HCT116 (cell line): ENCODE measurements at regions not wholly inside any gene's neighbourhood (a gene's known extent, or its start where the extent isn't known, plus 50 kb on each side); places are given as distances from the start of the nearest gene placed in this dataset.

Experiments
- ATAC-seq: fragments of 200-7000 bp; cut with Tn5 transposase; 2 replicates; pipeline ENCODE4 v1.9.1; 2020; ENCODE audit warnings: mild to moderate bottlenecking, moderate library complexity
- BruUV-seq: library from RNA; stranded (reverse); fragments of 400-500 nt; replicated peaks from 2 replicates; lab custom pipeline; 2021; lab: Mats Ljungman, UMichigan
- CTCF ChIA-PET: fragments of 300-600 bp; sonication (Branson Sonifier 250); formaldehyde crosslinking; loops from one replicate; lab custom pipeline; 2021; ENCODE audit warnings: antibody characterized with exemption; lab: Charles Lee
- POLR2A ChIA-PET: fragments of 300-600, 350-600 bp; sonication (Branson Sonifier 250); formaldehyde crosslinking; loops from one replicate; lab custom pipeline; 2021; ENCODE audit warnings: antibody characterized with exemption; lab: Charles Lee
- RAD21 ChIA-PET, 2 experiments: fragments of 300-600 bp; sonication (Branson Sonifier 250); formaldehyde crosslinking; loops; one replicate each; lab custom pipeline; 2023; ENCODE audit warnings: low total read pairs in 2 of 2; ENCODE audit not compliant: uncharacterized antibody in 2 of 2, unreplicated experiment in 2 of 2, low non-redundant PET in 1 of 2; lab: Charles Lee
- DNase-seq: peaks from one replicate; pipeline ENCODE4 v3.0.0-alpha.2; 2010; ENCODE audit warnings: low read depth, low spot score
- H2AFZ ChIP-seq: fragments of 200-600 bp; shearing (Covaris generic), sonication (generic); 2 replicates; pipeline ENCODE4 v1.6.1; 2017; ENCODE audit warnings: low read depth, mixed run types, mixed read lengths, antibody characterized with exemption, low read length; ENCODE audit not compliant: poor library complexity, severe bottlenecking
- H3K27ac ChIP-seq: 2 replicates; pipeline ENCODE4 v1.5.1; 2012; ENCODE audit warnings: low read depth, low read length
- H3K27me3 ChIP-seq: fragments of 200-600 bp; sonication (generic); 2 replicates; pipeline ENCODE4 v1.6.1; 2016; ENCODE audit warnings: mixed run types, low read length, mixed read lengths; ENCODE audit not compliant: insufficient read depth
- H3K36me3 ChIP-seq, 2 experiments: fragments of 200-500 bp in 1 of 2; fragments of 200-600 bp in 1 of 2; sonication (Bioruptor generic) in 1 of 2; sonication (generic) in 1 of 2; 2 replicates each; pipeline versions ENCODE4 v1.5.1 to v1.6.1; 2014 to 2016; ENCODE audit warnings: low read length in 2 of 2, inconsistent platforms in 1 of 2, mixed read lengths in 1 of 2, mixed run types in 1 of 2; ENCODE audit not compliant: insufficient read depth in 2 of 2, control insufficient read depth in 1 of 2
- H3K4me1 ChIP-seq, 2 experiments: fragments of 200-600 bp in 1 of 2; sonication (generic) in 1 of 2; 2 replicates each; pipeline versions ENCODE4 v1.5.1 to v1.6.1; 2012 to 2017; ENCODE audit warnings: low read length in 2 of 2, inconsistent platforms in 1 of 2, mild to moderate bottlenecking in 1 of 2, mixed read lengths in 1 of 2, mixed run types in 1 of 2, moderate library complexity in 1 of 2; ENCODE audit not compliant: insufficient read depth in 2 of 2, control insufficient read depth in 1 of 2
- H3K4me2 ChIP-seq: fragments of 200-600 bp; sonication (generic); 2 replicates; pipeline ENCODE4 v1.6.1; 2017; ENCODE audit warnings: mixed run types, low read length, mixed read lengths
- H3K4me3 ChIP-seq, 2 experiments: fragments of 200-600 bp in 1 of 2; sonication (generic) in 1 of 2; replicated peaks in 1 of 2; 2 replicates each; pipeline ENCODE4 v1.5.1; 2011 to 2016; ENCODE audit warnings: low read length in 2 of 2, control low read depth in 1 of 2, low read depth in 1 of 2, mild to moderate bottlenecking in 1 of 2, mixed read lengths in 1 of 2, mixed run types in 1 of 2
- H3K79me2 ChIP-seq: fragments of 200-600 bp; sonication (generic); 2 replicates; pipeline ENCODE4 v1.6.1; 2017; ENCODE audit warnings: mild to moderate bottlenecking, mixed run types, low read length, moderate library complexity, mixed read lengths; ENCODE audit not compliant: insufficient read depth
- H3K9ac ChIP-seq: fragments of 200-600 bp; sonication (generic); 2 replicates; pipeline ENCODE4 v1.6.1; 2016; ENCODE audit warnings: low read length, mixed read lengths
- H3K9me2 ChIP-seq: fragments of 200-600 bp; sonication (generic), shearing (Covaris generic); 2 replicates; pipeline ENCODE4 v1.6.1; 2017; ENCODE audit warnings: mixed run types, mild to moderate bottlenecking, moderate library complexity; ENCODE audit not compliant: insufficient read depth
- H3K9me3 ChIP-seq, 2 experiments: fragments of 200-500 bp in 1 of 2; fragments of 200-600 bp in 1 of 2; sonication (Bioruptor generic) in 1 of 2; sonication (generic) in 1 of 2; 2 replicates each; pipeline ENCODE4 v1.6.1; 2014 to 2017; ENCODE audit warnings: low read length in 2 of 2, mixed read lengths in 2 of 2, inconsistent platforms in 1 of 2, low read depth in 1 of 2, mild to moderate bottlenecking in 1 of 2, mixed run types in 1 of 2, moderate library complexity in 1 of 2; ENCODE audit not compliant: control insufficient read depth in 1 of 2, insufficient read depth in 1 of 2
- H4K20me1 ChIP-seq: fragments of 200-600 bp; sonication (generic), shearing (Covaris generic); 2 replicates; pipeline ENCODE4 v1.6.1; 2017; ENCODE audit warnings: mixed run types, mild to moderate bottlenecking, moderate library complexity; ENCODE audit not compliant: insufficient read depth
- ATF3 ChIP-seq: IDR thresholded peaks from 2 replicates; pipeline ENCODE4 v1.6.1; 2012
- ELF1 ChIP-seq: IDR thresholded peaks from 2 replicates; pipeline ENCODE4 v1.6.1; 2012; ENCODE audit warnings: low read depth, borderline replicate concordance
- FOSL1 ChIP-seq: IDR thresholded peaks from 2 replicates; pipeline ENCODE4 v1.6.1; 2012; ENCODE audit warnings: low read depth
- SIN3A ChIP-seq: IDR thresholded peaks from 2 replicates; pipeline ENCODE4 v1.6.1; 2012; ENCODE audit warnings: low read depth
- SP1 ChIP-seq: IDR thresholded peaks from 2 replicates; pipeline ENCODE4 v1.6.1; 2012; ENCODE audit warnings: low read depth
- TCF7L2 ChIP-seq: IDR thresholded peaks from 2 replicates; pipeline ENCODE4 v1.7.0; 2011; ENCODE audit warnings: borderline replicate concordance, inconsistent platforms; ENCODE audit not compliant: insufficient read depth, insufficient read length; ENCODE audit errors: extremely low read depth
- YY1 ChIP-seq: IDR thresholded peaks from 2 replicates; pipeline ENCODE4 v1.6.1; 2011; ENCODE audit warnings: low read length, low read depth, moderate library complexity, mild to moderate bottlenecking; ENCODE audit not compliant: insufficient replicate concordance; ENCODE audit errors: extremely low read depth
- intact Hi-C: fragments of 100-400 bp; cut with micrococcal nuclease; formaldehyde crosslinking; loops from 2 replicates; pipeline ENCODE4 v1.10.0; 2022

GRCh38 chr18:39481281-39481680 is 1915.7 kb upstream of the CELF4 start (continued):
- no peak for TF ChIP-seq YY1
- no peak for TF ChIP-seq ELF1
- no peak for TF ChIP-seq ATF3
- TF ChIP-seq SIN3A = no peak
- TF ChIP-seq FOSL1 = no peak

DNA sequence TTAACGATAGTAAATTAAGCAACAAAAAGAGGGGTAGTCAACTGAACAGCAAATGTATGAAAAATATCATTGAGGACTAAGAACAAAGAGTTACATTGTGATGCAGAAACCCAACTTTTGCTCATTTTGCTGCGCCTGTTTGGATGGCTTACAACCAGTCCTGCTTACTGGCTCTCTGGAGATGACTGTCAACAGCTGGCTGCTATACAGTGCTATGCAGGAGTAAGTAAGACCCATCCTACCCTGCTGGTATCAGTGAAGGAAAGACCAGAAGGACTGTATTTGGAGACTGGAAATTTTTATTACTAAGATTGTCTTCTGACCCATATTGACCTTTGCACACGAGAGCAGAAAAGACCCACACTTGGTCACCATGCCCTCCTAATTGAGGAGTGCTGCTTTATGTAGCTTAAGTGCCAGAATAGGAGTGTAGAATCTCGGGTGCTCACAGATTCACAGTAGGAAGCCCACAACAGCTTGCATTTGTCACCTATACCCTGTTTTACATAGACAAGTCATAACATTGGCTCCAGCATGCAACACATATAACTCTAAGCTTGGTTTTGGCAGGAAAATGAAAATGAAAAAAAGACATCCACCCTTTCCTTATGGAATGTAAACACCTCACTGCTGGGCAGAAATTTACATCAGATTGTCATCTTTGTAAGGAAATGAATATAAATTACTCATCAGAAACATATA is 1915.0 kb upstream of the CELF4 start:
- BruUV-seq = no TSS peak
- Histone ChIP-seq H3K27ac (no peak overlapping the region), H3K36me3 (no peaks in the 10 kb centered on the region), H3K4me1 (no peaks in the 10 kb centered on the region), H4K20me1 (no peaks in the 10 kb centered on the region), H3K9me3 (peaks cover 0 to 4% of the 10 kb centered on the region in 2 experiments; a peak in 2 of 4 replicates), H3K9me2 (no peaks in the 10 kb centered on the region), H3K4me3 (no peak overlapping the region), H3K27me3 (no peaks in the 10 kb centered on the region), H3K4me2 (no peak overlapping the region), H2AFZ (no peak overlapping the region), H3K9ac (no peak overlapping the region), H3K79me2 (no peaks in the 10 kb centered on the region)
- CTCF ChIA-PET = no interaction called here
- DNase-seq = no peak
- intact Hi-C loops = no loop called here
- RAD21 ChIA-PET = no interaction called here
- POLR2A ChIA-PET = no interaction called here
- no peak for TF ChIP-seq ELF1
- TF ChIP-seq YY1 = no peak
- ATAC-seq = no peak

DNA sequence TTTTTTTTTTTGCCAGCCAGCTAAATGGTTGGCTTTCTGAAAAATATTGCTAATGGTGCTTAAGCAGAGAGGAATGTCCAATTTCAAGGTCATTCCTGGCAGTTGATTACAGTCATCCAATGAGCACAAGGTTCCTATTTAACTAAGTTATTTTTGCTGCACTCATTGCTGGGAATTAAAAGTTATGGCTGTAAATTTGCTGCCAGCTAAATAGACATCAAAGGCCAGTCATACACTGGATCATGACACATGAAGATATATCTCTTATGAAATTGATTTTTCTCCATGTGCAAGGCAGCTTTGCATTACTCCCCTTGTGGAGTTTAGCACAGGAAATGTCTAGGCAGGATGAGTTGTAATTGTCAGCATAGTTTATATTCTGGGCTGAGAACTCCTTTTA is 1898.4 kb upstream of the CELF4 start:
- no TSS peak for BruUV-seq
- Histone ChIP-seq H3K4me1 (no peaks in the 10 kb centered on the region), H3K79me2 (no peaks in the 10 kb centered on the region), H4K20me1 (no peaks in the 10 kb centered on the region), H3K36me3 (no peaks in the 10 kb centered on the region), H3K9ac (no peak overlapping the region), H3K4me2 (no peak overlapping the region), H2AFZ (no peak overlapping the region), H3K9me3 (no peaks in the 10 kb centered on the region; a peak in 1 of 4 replicates), H3K27me3 (no peaks in the 10 kb centered on the region), H3K9me2 (no peaks in the 10 kb centered on the region), H3K4me3 (no peak overlapping the region), H3K27ac (no peak overlapping the region)
- ATAC-seq = no peak
- RAD21 ChIA-PET = no interaction called here
- POLR2A ChIA-PET = no interaction called here
- CTCF ChIA-PET = no interaction called here
- no peak for DNase-seq
- TF ChIP-seq TCF7L2 = peak; percentile 76
- no peak for TF ChIP-seq SP1
- intact Hi-C loops = no loop called here
